Daoy (cell line): ENCODE measurements at regions not wholly inside any gene's neighbourhood (a gene's known extent, or its start where the extent isn't known, plus 50 kb on each side); places are given as distances from the start of the nearest gene placed in this dataset.

Experiments
- DNase-seq: peaks from one replicate; pipeline ENCODE4 v3.0.0-alpha.2; 2015; ENCODE audit warnings: low read depth

DNA sequence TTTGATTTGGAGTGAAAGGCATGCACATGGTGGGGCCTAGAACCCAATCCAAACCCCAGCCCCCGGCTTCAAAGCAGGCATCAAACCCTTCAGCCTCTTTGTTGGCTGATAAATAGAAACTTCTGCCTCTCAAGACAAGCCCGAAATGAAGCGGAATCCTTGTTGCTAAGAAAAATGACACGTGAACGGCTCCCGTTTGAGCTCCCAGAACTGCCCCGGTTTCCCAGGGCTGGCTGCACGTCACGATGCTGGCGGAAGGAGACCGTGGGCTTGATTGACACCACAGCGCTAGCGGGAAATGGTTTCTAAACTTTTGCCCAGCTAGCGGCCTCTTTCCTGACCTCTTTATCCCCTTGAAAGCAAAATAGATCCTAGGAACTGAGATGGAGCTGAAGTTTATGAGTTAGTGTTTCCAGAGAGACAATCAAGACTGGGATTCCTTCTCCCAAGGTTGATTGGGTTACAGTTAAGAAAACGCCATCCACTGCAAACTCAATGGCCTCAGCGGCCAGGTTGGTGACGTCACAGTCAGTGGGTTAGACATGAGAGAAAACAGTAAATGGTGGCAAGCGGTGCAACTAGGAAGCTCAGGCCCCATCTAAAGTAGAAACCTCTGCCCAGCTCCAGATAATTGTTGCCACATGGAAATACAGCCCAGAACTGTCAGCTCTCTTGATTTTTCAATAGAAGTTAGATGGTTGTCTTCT, 117.0 kb downstream of the ANKRD60 start:
- DNase-seq, result no peak

DNA sequence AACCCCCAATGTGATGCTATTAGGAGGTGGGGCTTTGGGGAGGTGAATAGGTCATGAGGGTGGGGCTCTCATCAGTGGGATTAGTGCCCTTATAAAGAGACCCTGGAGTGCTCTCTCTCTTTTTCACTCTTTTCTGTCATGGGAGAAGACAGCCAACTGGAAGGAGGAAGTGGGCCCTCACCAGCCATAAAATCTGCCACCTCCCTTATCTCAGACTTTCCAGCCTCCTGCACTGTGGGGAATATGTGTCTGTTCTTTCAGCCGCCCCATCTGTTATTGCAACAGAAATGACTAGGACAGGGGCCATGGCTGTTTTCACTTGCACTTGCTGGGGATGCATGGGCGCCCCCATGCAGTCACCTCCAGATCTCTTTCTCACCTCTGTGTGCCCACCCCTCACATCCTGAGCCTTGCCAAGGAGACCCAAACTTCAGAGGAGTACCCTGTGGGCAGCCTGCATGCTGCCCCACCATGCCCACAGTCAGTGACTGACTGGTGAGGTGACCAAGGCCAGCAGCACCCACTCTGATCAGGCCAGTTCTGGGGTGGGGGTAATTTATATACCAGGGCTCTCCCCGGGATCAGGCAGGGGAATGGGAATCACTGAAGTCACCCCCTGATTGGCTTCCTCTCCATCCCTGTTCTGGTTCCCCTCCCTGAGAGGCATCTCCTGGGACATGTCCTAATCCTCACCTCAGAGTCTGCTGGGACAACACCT, 118.4 kb downstream of the ANKRD60 start:
- DNase-seq, result no peak

DNA sequence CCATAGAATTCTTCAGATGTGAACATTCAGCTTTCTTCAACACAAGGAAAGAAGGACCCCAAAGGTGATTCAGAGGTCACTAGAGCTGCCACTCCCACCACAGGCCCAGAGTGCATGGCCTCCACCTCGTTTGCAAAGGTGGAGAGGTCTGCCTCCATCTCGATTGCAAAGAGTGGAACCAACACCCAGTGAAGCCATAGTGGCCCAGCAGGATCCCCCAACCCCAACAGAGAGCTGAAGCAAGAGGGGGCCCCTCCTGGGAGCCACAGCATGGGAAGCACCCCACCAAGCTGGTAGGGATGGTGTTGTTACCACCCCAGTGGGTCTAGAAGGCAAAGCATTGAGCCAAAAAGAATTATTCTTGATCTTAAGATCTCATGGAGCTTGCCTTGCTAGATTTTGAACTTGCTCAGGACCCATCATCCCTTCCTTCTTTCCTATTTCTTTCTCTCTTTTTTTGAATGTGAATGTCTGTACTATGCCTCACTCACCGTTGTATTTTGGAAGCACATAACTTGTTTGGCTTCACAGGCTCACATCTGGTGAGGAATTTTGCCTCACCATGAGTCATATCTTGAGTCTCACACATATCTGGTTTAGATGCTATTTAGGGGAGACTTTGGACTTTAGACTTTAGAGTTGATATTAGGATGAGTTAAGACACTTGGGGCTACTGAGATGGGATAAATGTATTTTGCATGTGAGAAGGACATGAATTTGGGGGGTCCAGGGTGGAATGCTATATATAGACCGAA, 119.2 kb downstream of the ANKRD60 start:
- DNase-seq, result peak; percentile 72

DNA sequence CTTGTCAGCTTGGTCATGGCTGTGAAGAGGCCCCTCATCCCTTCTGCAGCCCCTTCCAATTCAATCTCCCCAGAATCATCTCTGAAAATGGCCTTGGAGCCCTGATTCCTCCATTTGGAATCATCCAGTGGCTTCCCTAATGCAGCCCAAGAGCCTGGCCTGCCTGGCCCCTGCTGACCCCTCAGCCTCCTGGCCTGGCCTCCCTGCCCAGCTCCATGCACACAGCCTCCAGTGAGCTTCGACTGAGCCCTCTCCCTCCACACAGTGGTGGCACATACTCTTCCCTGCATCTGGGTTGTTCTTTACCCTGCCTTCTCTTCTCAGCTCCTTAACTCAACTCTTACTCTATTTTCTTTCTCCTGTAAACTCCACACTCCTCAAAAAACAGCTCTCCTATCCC, 120.9 kb downstream of the ANKRD60 start:
- DNase-seq, result no peak

DNA sequence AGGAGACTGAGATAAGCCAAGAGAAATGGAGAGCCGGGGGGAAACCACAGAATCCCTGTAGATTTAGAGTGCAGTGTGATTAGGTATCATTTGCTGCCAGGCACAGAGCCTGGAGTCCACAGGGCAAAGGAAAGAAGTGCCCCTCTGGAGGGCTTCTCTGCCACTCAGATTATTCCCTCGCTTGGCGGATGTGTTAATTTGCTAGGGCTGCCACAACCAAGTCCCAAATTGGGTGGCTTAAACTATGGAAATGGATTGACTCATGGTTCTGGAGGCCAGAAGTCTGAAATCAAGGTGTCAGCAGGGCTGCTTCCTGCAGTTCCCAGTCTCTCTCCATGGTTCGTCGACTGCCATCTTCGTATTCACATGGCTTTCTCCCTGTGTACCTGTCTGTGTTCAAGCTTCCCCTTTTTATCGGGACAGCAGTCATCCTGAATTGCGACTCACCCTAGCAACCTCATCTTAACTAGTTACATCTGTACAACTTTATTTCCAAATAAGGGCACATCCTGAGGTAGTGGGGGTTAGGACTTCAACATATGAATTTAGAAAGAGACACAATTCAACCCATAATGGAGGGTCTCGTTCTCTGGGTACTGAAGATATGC, 122.2 kb downstream of the ANKRD60 start:
- DNase-seq, result no peak

DNA sequence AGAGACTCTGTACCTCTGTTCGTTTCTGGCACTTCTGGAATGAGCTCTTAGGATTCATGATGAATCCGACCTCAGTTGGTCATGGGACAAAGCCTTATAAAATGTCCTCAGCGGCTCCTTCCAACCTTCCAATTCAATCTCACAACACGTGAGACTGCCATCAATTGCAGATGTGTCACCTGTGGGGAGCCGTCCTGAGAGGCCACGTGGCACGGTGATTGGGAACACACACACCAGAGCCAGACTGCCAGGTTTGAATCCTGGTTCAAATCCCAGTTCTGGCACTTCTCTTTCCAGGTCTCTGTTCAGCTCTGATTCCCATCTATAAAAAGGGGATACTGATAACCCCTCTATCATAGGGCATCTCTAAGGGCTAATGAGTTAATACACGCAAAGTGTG, 124.5 kb downstream of the ANKRD60 start:
- no peak for DNase-seq

DNA sequence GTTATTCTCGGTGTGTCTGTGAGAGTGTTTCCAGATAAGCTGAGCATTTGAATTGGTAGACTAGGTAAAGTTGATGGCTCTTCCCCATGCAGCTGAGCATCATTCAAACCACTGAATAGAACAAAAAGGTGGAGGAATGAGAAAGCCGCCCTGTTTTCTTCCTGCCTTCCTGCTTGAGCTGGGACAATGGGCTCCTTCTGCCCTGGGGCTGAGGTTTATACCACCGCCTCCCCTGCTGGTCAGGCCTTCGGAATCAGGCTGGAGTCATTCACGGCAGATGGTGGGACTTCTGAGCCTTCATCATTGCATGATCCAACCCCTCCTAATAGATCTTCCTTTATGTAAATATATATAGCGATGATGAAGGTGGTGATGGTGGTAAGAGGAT, 124.9 kb downstream of the ANKRD60 start:
- no peak for DNase-seq

DNA sequence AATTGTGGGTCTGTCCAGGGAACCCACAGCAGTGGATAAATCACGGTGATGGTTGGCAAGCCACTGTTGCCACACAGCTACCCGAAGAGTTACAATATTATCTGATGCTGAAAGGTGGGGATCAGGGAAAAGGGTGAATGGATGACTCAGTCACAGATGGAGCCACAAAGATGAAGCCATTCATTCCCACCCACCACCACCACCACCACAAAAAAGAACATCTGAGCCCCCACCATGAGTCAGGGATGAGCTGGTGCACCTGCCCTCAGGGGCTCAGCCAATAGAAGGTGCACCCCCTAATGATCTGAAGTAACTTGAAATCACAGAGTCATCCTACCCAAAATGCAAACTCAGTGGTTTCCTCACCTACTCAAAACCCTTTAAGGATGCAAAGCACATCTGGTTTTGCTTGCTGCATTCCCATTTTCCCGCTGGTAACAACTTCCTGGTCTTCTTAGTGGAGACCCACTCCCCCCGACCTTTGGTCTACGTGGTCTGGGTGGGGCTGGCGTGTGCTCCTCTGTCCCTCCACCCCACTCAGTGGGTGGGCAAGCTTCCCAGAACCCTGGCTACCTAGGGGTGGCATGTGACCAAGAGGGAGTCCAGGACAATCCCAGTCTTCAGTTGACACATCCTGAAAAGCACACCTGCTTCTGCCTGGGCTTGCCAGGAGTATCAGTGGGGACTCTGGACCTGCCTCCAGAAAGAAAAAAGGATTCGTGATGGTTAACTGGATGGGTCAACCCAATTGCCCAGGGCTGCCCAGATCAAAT, 125.5 kb downstream of the ANKRD60 start:
- peak; percentile 92 for DNase-seq

DNA sequence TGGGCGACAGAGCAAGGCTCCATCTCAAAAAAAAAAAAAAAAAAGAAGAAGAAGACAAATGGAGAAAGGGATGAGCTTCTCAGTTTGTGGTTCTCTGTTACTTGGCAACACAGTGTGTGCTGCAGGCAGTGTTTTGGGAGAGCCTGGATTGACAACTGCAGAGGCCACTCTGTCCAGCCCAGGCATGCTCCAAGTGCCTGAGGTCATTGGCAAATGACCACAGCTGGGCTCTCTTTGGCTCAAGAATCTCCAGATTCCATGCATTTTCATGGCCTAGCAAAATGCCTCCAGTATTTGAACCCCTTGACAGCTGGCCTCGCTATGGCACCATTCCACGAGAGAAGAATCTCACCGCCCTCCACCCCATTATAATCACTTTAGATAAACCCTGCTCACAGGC, 126.2 kb downstream of the ANKRD60 start:
- DNase-seq, result peak; percentile 42

DNA sequence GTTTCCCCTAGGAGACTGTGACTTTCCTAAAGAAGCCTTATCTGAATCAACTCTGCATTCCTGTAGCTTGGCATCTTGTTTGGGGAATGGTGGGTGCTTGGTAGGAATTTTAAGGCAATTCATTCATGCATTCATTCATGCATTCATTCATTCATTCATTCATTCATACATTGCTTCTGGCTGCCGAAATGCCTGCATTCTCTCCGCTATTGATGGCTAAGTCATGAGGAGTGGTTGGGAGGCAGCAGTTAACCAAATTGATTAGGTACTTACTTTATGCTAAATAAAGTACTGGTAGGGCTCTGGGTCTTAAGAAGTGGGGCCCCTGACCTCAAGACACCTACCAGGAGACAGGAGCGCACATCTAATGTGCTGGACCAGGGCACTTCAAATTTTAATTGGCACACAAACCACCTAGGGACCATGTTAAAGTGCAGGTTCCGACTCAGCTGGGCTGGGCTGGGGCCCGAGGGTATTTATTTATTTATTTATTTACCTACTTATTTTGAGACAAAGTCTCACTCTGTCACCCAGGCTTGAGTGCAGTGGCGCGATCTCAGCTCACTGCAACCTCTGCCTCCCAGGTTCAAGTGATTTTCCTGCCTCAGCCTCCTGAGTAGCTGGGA, 127.6 kb downstream of the ANKRD60 start:
- DNase-seq, result no peak

DNA sequence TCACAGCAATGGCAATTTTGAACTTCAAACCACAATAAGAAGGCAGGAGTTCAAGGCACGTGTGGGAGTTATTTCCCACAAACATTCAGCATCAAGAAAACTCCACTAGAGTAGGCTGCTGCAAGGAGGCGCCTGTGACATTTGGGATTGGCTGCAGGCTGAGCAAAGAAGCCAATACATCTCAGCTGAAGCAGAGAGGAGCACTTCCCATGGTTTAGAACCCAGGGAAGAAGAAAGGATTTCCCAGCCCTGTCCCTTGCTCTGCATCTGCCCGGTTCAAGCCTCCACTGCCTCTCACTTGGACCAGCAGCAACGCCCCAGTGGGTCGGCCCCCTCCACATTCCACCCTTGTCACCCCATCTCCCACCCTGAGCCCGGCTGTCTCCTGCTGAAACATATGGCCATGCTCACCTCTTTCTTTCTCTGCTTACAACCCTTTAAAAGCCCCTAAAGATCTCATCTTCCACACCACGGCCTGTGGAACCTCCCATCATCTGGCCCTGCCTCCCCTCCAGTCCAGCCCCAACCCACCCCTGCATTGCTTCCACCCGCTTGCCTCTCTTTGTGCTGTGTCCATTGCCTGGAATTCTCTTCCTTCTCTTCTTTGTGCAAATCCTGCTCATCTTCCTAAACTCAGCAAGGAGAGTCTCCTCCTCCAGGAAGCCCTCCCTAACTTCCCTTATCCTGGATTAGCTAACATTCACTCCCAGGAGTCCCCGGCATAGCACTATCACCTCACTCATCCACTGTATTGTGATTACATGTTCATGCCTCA, 128.3 kb downstream of the ANKRD60 start:
- DNase-seq, result no peak

DNA sequence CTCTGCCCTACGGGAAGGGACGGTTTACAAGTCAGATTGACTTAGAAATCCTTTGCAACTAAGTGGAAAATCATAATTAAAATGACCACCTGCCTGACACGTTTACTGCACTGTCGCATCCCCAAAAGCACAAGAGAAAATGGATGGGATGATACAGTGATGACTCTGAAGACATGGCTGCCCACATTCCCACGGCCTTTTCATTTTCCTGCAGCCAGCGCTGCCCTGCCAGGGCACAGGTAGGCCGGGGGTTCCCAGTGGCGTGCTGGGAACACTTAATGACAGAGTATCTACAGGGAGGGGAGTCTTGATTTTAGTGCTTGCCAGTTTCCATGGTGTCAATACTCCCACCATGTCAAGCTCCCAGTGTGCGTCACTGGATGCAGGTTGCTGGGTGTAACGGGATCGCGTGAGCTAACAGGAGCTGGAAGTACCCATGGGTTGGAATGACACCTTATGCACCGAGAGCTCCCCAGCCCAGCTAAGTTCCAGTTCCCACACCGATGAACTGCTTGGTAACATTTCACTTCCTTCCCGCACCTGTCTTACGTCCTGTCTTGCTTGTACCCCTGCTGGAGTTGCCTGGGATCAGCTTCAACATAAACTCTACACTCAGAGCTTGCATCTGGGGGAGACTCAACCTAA, 129.0 kb downstream of the ANKRD60 start:
- DNase-seq, result no peak

DNA sequence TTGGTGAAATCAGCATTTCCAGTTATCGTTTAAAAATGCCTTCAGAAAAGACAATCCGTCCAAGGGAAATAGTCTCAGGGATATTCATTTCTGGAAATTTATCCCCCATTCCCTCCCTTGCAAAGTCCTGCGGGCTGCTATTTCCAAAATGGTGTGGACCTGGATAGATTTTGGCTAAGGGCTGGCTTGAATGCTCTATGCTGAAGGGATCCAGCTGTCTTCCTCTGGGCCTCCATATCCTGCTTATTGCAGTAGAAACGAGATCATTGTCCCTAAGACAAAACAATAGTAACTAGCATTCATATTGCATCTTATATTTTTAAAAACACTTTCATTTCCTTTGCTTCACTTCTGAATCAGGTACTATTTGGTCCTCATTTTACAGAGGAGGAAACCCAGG, 129.9 kb downstream of the ANKRD60 start:
- DNase-seq, result no peak

DNA sequence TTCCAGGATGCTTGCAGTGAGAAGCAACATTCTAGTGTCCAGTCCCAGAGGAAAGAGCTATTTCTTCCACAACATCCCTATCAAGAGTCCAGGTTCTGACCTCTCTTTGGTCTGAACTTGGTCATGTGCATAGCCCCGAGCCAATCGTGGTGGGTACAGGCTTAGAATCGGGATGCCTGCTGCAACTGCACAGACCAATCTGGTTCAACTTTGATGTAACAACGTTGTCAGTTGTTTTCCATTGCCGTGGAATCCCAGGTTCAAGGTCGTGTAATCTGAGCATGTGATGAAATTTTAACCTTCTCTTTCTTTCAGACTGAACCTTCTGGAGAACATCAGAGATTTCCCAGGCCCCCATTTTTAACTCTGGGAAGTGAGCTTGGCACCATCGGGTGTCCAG, 130.5 kb downstream of the ANKRD60 start:
- DNase-seq, result no peak

DNA sequence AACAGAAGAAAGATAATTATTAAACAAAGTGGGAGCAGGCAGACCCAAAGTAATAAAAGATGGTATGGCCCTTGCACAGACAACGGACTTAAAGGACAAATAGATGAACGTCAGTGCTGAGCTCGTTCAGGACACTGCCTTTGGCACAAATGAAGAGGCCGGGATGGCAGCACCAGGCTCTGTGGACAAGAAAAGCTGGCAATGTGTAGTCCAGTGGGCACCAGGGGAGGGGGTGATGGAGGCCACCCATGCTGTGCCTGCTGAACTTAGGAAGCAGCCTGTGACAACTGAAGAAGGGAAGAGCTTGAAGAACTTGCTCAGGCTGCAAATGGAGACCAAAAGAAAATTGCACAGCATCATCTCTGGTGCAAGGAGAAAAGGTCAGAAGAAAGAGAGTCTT, 131.0 kb downstream of the ANKRD60 start:
- no peak for DNase-seq

DNA sequence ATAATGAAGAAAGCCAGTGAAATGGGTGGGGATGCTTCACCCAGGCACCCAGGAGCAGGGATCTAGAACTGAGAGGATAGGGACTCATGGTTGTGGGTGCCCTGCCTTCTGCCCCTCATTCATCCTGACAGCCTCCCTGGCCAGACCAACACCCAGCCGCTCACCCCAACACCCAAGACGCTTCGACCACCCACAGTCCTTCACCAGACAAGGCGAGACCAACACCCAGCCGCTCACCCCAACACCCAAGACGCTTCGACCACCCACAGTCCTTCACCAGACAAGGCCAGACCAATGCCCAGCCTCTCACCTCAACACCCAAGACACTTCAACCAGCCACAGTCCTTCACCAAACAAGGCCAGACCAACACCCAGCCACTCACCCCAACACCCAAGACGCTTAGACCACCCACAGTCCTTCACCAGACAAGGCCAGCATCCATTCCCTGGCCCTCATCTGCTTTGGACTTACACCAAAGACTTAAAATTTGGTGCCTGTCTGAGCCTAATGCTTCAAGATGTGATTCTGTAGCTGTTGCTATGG, 131.5 kb downstream of the ANKRD60 start:
- no peak for DNase-seq

DNA sequence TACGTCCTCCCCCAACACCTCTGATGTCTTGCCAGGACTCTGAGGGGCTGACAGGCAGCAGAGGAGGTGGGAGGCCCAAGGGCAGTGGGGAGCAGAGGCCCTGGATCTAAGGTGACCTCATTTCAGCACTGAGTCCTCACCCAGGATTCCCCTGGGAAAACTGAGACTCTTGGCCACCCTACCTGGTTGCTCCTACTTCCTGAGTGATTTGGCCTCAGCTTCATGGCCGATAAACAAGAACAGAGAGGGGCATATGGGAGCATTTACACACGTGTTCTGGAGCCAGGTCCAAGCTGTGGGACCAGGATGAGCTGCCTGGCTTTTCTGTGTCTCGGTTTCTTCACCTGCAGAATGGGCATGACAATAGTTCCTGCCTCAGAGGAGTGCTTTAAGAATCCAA, 133.8 kb downstream of the ANKRD60 start:
- no peak for DNase-seq

DNA sequence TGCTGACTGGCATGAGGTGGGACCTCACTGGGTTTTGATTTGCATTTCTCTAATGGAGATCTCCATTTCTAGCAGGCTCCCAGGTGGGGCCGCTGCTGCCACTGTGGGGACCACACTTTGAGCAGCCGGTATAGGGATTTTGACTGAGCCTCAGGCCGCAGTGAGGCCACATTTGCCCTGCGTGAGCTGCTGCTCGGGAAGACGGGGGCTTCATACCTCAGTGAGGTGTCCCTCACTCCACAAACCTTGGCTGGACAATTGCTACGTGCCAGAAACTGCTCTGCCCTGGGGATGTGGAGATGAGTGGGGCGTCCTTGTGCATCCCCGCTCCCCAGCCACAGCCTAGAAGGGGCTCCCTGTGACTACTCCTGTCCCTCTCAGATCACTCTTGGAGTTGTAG, 134.3 kb downstream of the ANKRD60 start:
- DNase-seq, result no peak

DNA sequence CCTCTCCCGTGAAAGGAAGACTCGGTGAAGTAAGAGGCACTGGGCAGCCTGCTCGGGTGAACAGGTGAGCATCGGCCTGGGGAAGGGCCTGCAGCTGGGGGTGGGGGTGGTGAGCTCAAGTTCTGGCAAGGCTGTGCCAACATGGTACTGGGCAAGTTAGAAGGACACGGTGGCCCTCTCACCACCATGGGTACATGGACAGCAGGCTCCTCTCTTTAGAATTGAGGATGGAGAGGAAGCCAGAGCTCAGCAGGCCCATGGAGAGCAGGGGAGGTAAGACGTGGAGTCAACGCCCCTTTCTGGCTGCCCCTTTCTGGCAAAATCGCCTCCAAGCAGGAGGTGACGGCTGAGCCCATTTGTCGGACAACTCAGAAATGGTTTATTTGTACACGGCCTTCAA, 135.6 kb downstream of the ANKRD60 start:
- DNase-seq, result no peak

DNA sequence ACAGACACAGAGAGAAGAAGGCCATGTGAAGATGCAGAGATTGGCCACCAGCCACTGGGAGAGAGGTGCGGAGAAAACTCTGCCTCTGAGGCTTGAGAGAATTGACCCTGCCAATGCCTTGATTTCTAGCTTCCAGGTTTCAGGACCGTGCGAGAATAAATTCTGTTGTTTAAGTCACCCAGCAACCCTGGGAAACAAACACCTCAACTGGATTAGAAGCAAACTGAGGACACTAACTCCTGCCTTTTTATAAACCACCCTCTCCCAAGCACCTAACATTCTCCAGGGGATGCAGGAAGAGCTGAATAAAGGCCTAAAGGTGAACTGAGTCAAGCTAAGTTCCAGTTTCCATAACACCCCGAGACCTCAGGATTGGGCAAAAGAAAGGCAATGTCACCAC, 136.1 kb downstream of the ANKRD60 start:
- no peak for DNase-seq
